ENCODE measurements at regions not wholly inside any gene's neighbourhood (a gene's known extent, or its start where the extent isn't known, plus 50 kb on each side); places are given as distances from the start of the nearest gene placed in this dataset.

- Histone ChIP-seq H4K20me1 (ENCODE audit: insufficient read depth, low read length) (no peaks in the 10 kb centered on the region), H4K5ac (ENCODE audit: low read depth, low read length) (no peak overlapping the region), H2AFZ (replicated peaks; ENCODE audit: low read length, poor library complexity) (no peak overlapping the region), H3K79me1 (ENCODE audit: low read depth in 1 of 2, low read length in 2 of 2) (no peaks in the 10 kb centered on the region), H2BK5ac (ENCODE audit: low read depth, low read length, poor library complexity, severe bottlenecking) (no peak overlapping the region), H3K9me1 (ENCODE audit: insufficient read depth, low read length) (no peaks in the 10 kb centered on the region), H2BK15ac (ENCODE audit: low read depth, low read length) (no peak overlapping the region), H2BK20ac (ENCODE audit: low read depth, low read length) (no peak overlapping the region), H2AK9ac (replicated peaks; ENCODE audit: low read depth, low read length, poor library complexity) (peak overlapping the region; percentile 55), H3K4ac (ENCODE audit: low read depth, low read length) (no peak overlapping the region), H3K9me3 (ENCODE audit: control insufficient read depth, insufficient read depth, low read length) (no peaks in the 10 kb centered on the region), H3K4me3 (ENCODE audit: insufficient read depth, low read depth, low read length) (no peak overlapping the region), H3K36me3 (ENCODE audit: control insufficient read depth, insufficient read depth, low read length) (no peaks in the 10 kb centered on the region), H3K9ac (ENCODE audit: low read depth, low read length) (no peak overlapping the region), H3K4me2 (ENCODE audit: low read depth, low read length) (no peak overlapping the region), H2BK120ac (ENCODE audit: low read depth, low read length) (no peak overlapping the region), H3K18ac (ENCODE audit: low read depth, low read length) (no peak overlapping the region), H3K27ac (ENCODE audit: insufficient read depth, low read length) (no peak overlapping the region), H3K4me1 (ENCODE audit: control insufficient read depth, insufficient read depth, low read length) (no peaks in the 10 kb centered on the region), H4K8ac (ENCODE audit: low read depth in 2 of 2, low read length in 2 of 2) (no peak overlapping the region), H3K56ac (ENCODE audit: extremely low read depth, insufficient read depth, low read length) (no peak overlapping the region), H4K91ac (ENCODE audit: insufficient read depth, low read depth, low read length) (no peak overlapping the region), H3K27me3 (ENCODE audit: control insufficient read depth, insufficient read depth, low read length) (no peaks in the 10 kb centered on the region), H3K23ac (ENCODE audit: low read depth, low read length) (no peak overlapping the region), H2AK5ac (ENCODE audit: low read depth, low read length) (no peak overlapping the region), H3K14ac (replicated peaks; ENCODE audit: low read depth, low read length) (no peak overlapping the region)
- no peak for TF ChIP-seq ELK1 (IDR thresholded peaks at IDR 0.05; ENCODE audit: borderline replicate concordance, low read depth, low read length)
- no peak for TF ChIP-seq SMC3 (IDR thresholded peaks at IDR 0.05; ENCODE audit: low read depth, low read length)
- TF ChIP-seq NFE2L2 (IDR thresholded peaks at IDR 0.05; ENCODE audit: low read depth, low read length) = no peak
- TF ChIP-seq RAD21 (IDR thresholded peaks at IDR 0.05; ENCODE audit: low read length) = no peak
- no peak for TF ChIP-seq CEBPB (IDR thresholded peaks at IDR 0.05; ENCODE audit: low read depth, low read length)
- no peak for TF ChIP-seq CTCF (conservative IDR thresholded peaks at IDR 0.05; ENCODE audit: low read depth, low read length)
- TF ChIP-seq BHLHE40 (IDR thresholded peaks at IDR 0.05; ENCODE audit: low read depth, low read length) = no peak
- TF ChIP-seq MAZ (IDR thresholded peaks at IDR 0.05; ENCODE audit: borderline replicate concordance, low read depth, low read length) = no peak
- TF ChIP-seq MAFK (IDR thresholded peaks at IDR 0.05; ENCODE audit: low read depth, low read length) = no peak
- TF ChIP-seq RCOR1 (IDR thresholded peaks at IDR 0.05; ENCODE audit: insufficient replicate concordance, low read length) = no peak
- TF ChIP-seq RFX5 (IDR thresholded peaks at IDR 0.05; ENCODE audit: low read depth, low read length) = no peak
- no peak for TF ChIP-seq FOS (IDR thresholded peaks at IDR 0.05; ENCODE audit: low read depth, low read length)
- TF ChIP-seq USF2 (IDR thresholded peaks at IDR 0.05; ENCODE audit: low read depth, low read length) = no peak
- TF ChIP-seq MXI1 (IDR thresholded peaks at IDR 0.05; ENCODE audit: borderline replicate concordance, low read depth, low read length) = no peak
- no peak for TF ChIP-seq POLR2A (IDR thresholded peaks at IDR 0.05; ENCODE audit: low read depth, low read length)
- TF ChIP-seq CHD1 (IDR thresholded peaks at IDR 0.05; ENCODE audit: low read depth, low read length) = no peak
- dilution Hi-C loops (cut with HindIII; ENCODE audit: low sequenced_read_pairs, unreplicated experiment) = no loop called here
- WGBS, 2 experiments (ENCODE audit: extremely low coverage in 2 of 2, insufficient read length in 1 of 2) = 43% methylated on average over 2 of the region's 13 CpGs; no CpG with 5 or more reads in 1 of the 2 experiments
- in situ Hi-C loops (cut with MboI; ENCODE audit: low sequenced_read_pairs) = no loop called here
- CTCF ChIA-PET = interaction anchor here (0.6 to 1.7 kb wide), 3 partner anchors 34 to 920 kb away, joined by 3 to 6 read pairs (median 3); no protein-coding TSS in a partner anchor
- BruUV-seq (replicated peaks) = no TSS peak
- POLR2A ChIA-PET (ENCODE audit: unreplicated experiment) = no interaction called here
- ATAC-seq (ENCODE audit: low read depth) = no peak
- no peak for DNase-seq
- intact Hi-C loops (cut with micrococcal nuclease) = loop anchor here (2.0 kb wide), 2 partner anchors 732 to 926 kb away; no protein-coding TSS in a partner anchor
These were observed 49.8 kb upstream of the PAX7 start for GRCh38 chr1:18580691-18581419.
